ENCODE measurements at regions not wholly inside any gene's neighbourhood (a gene's known extent, or its start where the extent isn't known, plus 50 kb on each side); places are given as distances from the start of the nearest gene placed in this dataset.
A peak's percentile ranks its signal among the peaks of the same experiment; 100 is the strongest.

- DNase-seq (ENCODE audit: low read depth in 4 of 4, low spot score in 3 of 4), result no peak
These were observed 642.4 kb upstream of the SGCG start for GRCh38 chr13:22538400-22538799.

GRCh38 chr13:22549126-22549525 lies 631.7 kb upstream of the SGCG start:
- DNase-seq (ENCODE audit: low read depth in 4 of 4, low spot score in 3 of 4), result no peak

GRCh38 chr13:22561581-22561980 lies 619.2 kb upstream of the SGCG start:
- no peak for DNase-seq (ENCODE audit: low read depth in 4 of 4, low spot score in 3 of 4)

GRCh38 chr13:22562116-22562515 lies 618.7 kb upstream of the SGCG start:
- DNase-seq (ENCODE audit: low read depth in 4 of 4, low spot score in 3 of 4), result no peak

GRCh38 chr13:22563272-22563671 lies 617.5 kb upstream of the SGCG start:
- no peak for DNase-seq (ENCODE audit: low read depth in 4 of 4, low spot score in 3 of 4)

GRCh38 chr13:22569811-22570210 lies 611.0 kb upstream of the SGCG start:
- no peak for DNase-seq (ENCODE audit: low read depth in 4 of 4, low spot score in 3 of 4)

- DNase-seq (ENCODE audit: low read depth in 4 of 4, low spot score in 3 of 4), result no peak
These were observed 590.9 kb upstream of the SGCG start for GRCh38 chr13:22589880-22590279.

- DNase-seq (ENCODE audit: low read depth in 4 of 4, low spot score in 3 of 4), result peak in 1 of 4 donors; percentile 2
These were observed 588.3 kb upstream of the SGCG start for GRCh38 chr13:22592515-22592914.

GRCh38 chr13:22594041-22594440 lies 586.7 kb upstream of the SGCG start:
- DNase-seq (ENCODE audit: low read depth in 4 of 4, low spot score in 3 of 4), result no peak

GRCh38 chr13:22596171-22596863 lies 584.5 kb upstream of the SGCG start:
- no peak for DNase-seq (ENCODE audit: low read depth in 4 of 4, low spot score in 3 of 4)

- no peak for DNase-seq (ENCODE audit: low read depth in 4 of 4, low spot score in 3 of 4)
These were observed 581.6 kb upstream of the SGCG start for GRCh38 chr13:22599156-22599555.

GRCh38 chr13:22618002-22618401 lies 562.8 kb upstream of the SGCG start:
- DNase-seq (ENCODE audit: low read depth in 4 of 4, low spot score in 3 of 4), result no peak

- no peak for DNase-seq (ENCODE audit: low read depth in 4 of 4, low spot score in 3 of 4)
These were observed 555.1 kb upstream of the SGCG start for GRCh38 chr13:22625691-22626090.

- DNase-seq (ENCODE audit: low read depth in 4 of 4, low spot score in 3 of 4), result no peak
These were observed 551.4 kb upstream of the SGCG start for GRCh38 chr13:22629374-22629773.

GRCh38 chr13:22642088-22642487 lies 538.7 kb upstream of the SGCG start:
- DNase-seq (ENCODE audit: low read depth in 4 of 4, low spot score in 3 of 4), result no peak

- DNase-seq (ENCODE audit: low read depth in 4 of 4, low spot score in 3 of 4), result no peak
These were observed 535.8 kb upstream of the SGCG start for GRCh38 chr13:22644941-22645340.

GRCh38 chr13:22647156-22647850 lies 533.5 kb upstream of the SGCG start:
- DNase-seq (ENCODE audit: low read depth in 4 of 4, low spot score in 3 of 4), result no peak

GRCh38 chr13:22648320-22648801 lies 532.4 kb upstream of the SGCG start:
- peak in 2 of 4 donors; percentile 8 to 17 for DNase-seq (ENCODE audit: low read depth in 4 of 4, low spot score in 3 of 4)

- DNase-seq (ENCODE audit: low read depth in 4 of 4, low spot score in 3 of 4), result no peak
These were observed 528.0 kb upstream of the SGCG start for GRCh38 chr13:22652796-22653195.

GRCh38 chr13:22653866-22654265 lies 526.9 kb upstream of the SGCG start:
- no peak for DNase-seq (ENCODE audit: low read depth in 4 of 4, low spot score in 3 of 4)

- DNase-seq (ENCODE audit: low read depth in 4 of 4, low spot score in 3 of 4), result no peak
These were observed 525.5 kb upstream of the SGCG start for GRCh38 chr13:22655106-22655852.

GRCh38 chr13:22662771-22663170 lies 518.0 kb upstream of the SGCG start:
- DNase-seq (ENCODE audit: low read depth in 4 of 4, low spot score in 3 of 4), result no peak

All from left renal pelvis (tissue), 4 donors.